Tibial nerve (tissue), 4 donors: ENCODE measurements at regions not wholly inside any gene's neighbourhood (a gene's known extent, or its start where the extent isn't known, plus 50 kb on each side); places are given as distances from the start of the nearest gene placed in this dataset.

ENCODE experiments used
- DNase-seq, 2 donors: peaks; one replicate each; pipeline ENCODE4 v3.0.0-alpha.2; 2019; ENCODE audit warnings: low spot score in 2 of 2
- H3K27ac ChIP-seq, 4 donors: fragments of 200-600 bp; sonication (generic) in 3 of 4; one replicate each; pipeline ENCODE4 v1.5.1; 2017 to 2019; ENCODE audit warnings: mild to moderate bottlenecking in 1 of 4
- H3K27me3 ChIP-seq, 2 donors: fragments of 200-600 bp; sonication (generic) in 1 of 2; one replicate each; pipeline versions ENCODE4 v1.5.1 to v1.6.0; 2017 to 2019
- H3K36me3 ChIP-seq, 3 donors: fragments of 200-600 bp; sonication (generic); one replicate each; pipeline ENCODE4 v1.5.1; 2018 to 2019
- H3K4me1 ChIP-seq, 4 donors: fragments of 200-600 bp; sonication (generic) in 3 of 4; one replicate each; pipeline ENCODE4 v1.5.1; 2017 to 2019
- H3K4me3 ChIP-seq, 4 donors: fragments of 200-600 bp; sonication (generic) in 3 of 4; one replicate each; pipeline ENCODE4 v1.5.1; 2017 to 2019; ENCODE audit warnings: mild to moderate bottlenecking in 1 of 4, moderate library complexity in 1 of 4
- H3K9me3 ChIP-seq, 4 donors: fragments of 200-600 bp; sonication (generic) in 3 of 4; one replicate each; pipeline ENCODE4 v1.5.1; 2017 to 2019
- CTCF ChIP-seq, 5 experiments: fragments of 200-600 bp in 3 of 5; fragments of 450-650 bp in 2 of 5; sonication (generic) in 3 of 5; IDR thresholded peaks; one replicate each; pipeline ENCODE4 v1.5.1; 2016 to 2019; ENCODE audit warnings: antibody characterized with exemption in 5 of 5, mild to moderate bottlenecking in 3 of 5, moderate library complexity in 2 of 5
- EP300 ChIP-seq, 2 donors: sonication (generic); formaldehyde crosslinking; IDR thresholded peaks; one replicate each; pipeline ENCODE4 v1.6.1; 2017; ENCODE audit warnings: antibody characterized with exemption in 2 of 2, mild to moderate bottlenecking in 1 of 2
- POLR2A ChIP-seq, 2 donors: fragments of 450-650 bp; IDR thresholded peaks; one replicate each; pipeline ENCODE4 v1.6.1; 2017; ENCODE audit warnings: antibody characterized with exemption in 2 of 2, mild to moderate bottlenecking in 2 of 2, moderate library complexity in 2 of 2
- WGBS, 2 donors: methylation state at CpG; one replicate each; pipeline ENCODE4 v1.1.5; 2018; 5-methylcytosine and 5-hydroxymethylcytosine counted together

- Histone ChIP-seq H3K27me3 (no peaks in the 10 kb centered on the region), H3K27ac (no peak overlapping the region), H3K9me3 (peaks cover 0 to 26% (median 0%) of the 10 kb centered on the region in 4 donors), H3K4me1 (no peaks in the 10 kb centered on the region), H3K4me3 (no peak overlapping the region), H3K36me3 (no peaks in the 10 kb centered on the region)
- no peak for TF ChIP-seq CTCF (IDR thresholded peaks at IDR 0.05)
- no peak for TF ChIP-seq EP300 (IDR thresholded peaks at IDR 0.05)
- no peak for TF ChIP-seq POLR2A (IDR thresholded peaks at IDR 0.05)
- WGBS, 2 donors, result 81 to 92% methylated on average over 2 of the region's 2 CpGs
- DNase-seq, result no peak
Measured at GRCh38 chr9:88287972-88288371, 100.3 kb upstream of the SPIN1 start.

- Histone ChIP-seq H3K27ac (no peak overlapping the region), H3K4me3 (no peak overlapping the region), H3K27me3 (no peaks in the 10 kb centered on the region), H3K36me3 (no peaks in the 10 kb centered on the region), H3K4me1 (no peaks in the 10 kb centered on the region), H3K9me3 (peaks cover 0 to 30% (median 0%) of the 10 kb centered on the region in 4 donors)
- TF ChIP-seq EP300 (IDR thresholded peaks at IDR 0.05) (no peak), POLR2A (IDR thresholded peaks at IDR 0.05) (no peak), CTCF (IDR thresholded peaks at IDR 0.05) (no peak)
- WGBS, 2 donors, result 49 to 56% methylated on average over 10 of the region's 10 CpGs
- no peak for DNase-seq
Measured at GRCh38 chr9:88280816-88281382, 107.3 kb upstream of the SPIN1 start.

- H3K4me1 ChIP-seq, result no peaks in the 10 kb centered on the region
- no peaks in the 10 kb centered on the region for H3K36me3 ChIP-seq
- no peak for DNase-seq
- no peak overlapping the region for H3K27ac ChIP-seq
- 88 to 91% methylated on average over 12 of the region's 12 CpGs for WGBS, 2 donors
- TF ChIP-seq POLR2A (IDR thresholded peaks at IDR 0.05) (no peak), EP300 (IDR thresholded peaks at IDR 0.05) (no peak), CTCF (IDR thresholded peaks at IDR 0.05) (no peak)
- peaks cover 0 to 5% (median 0%) of the 10 kb centered on the region in 4 donors for H3K9me3 ChIP-seq
- no peaks in the 10 kb centered on the region for H3K27me3 ChIP-seq
- no peak overlapping the region for H3K4me3 ChIP-seq
Measured at GRCh38 chr9:88278036-88278435, 110.2 kb upstream of the SPIN1 start.

- no peak for DNase-seq
- 53 to 69% methylated on average over 2 of the region's 2 CpGs for WGBS, 2 donors
- no peaks in the 10 kb centered on the region for H3K4me1 ChIP-seq
Measured at GRCh38 chr9:88274078-88274477, 114.2 kb upstream of the SPIN1 start.

GRCh38 chr9:88272986-88273385 is 115.3 kb upstream of the SPIN1 start:
- H3K36me3 ChIP-seq, result no peaks in the 10 kb centered on the region
- no peak overlapping the region for H3K27ac ChIP-seq
- no peak overlapping the region for H3K4me3 ChIP-seq
- H3K9me3 ChIP-seq, result no peaks in the 10 kb centered on the region
- DNase-seq, result no peak
- WGBS, 2 donors, result 90 to 94% methylated on average over 3 to 6 of the region's 6 CpGs
- H3K27me3 ChIP-seq, result no peaks in the 10 kb centered on the region
- H3K4me1 ChIP-seq, result no peaks in the 10 kb centered on the region
- no peak for TF ChIP-seq POLR2A (IDR thresholded peaks at IDR 0.05)

More at GRCh38 chr9:88274078-88274477, 114.2 kb upstream of the SPIN1 start:
- TF ChIP-seq CTCF (IDR thresholded peaks at IDR 0.05) (no peak), POLR2A (IDR thresholded peaks at IDR 0.05) (no peak), EP300 (IDR thresholded peaks at IDR 0.05) (no peak)
- no peak overlapping the region for H3K4me3 ChIP-seq
- H3K9me3 ChIP-seq, result no peaks in the 10 kb centered on the region
- no peak overlapping the region for H3K27ac ChIP-seq
- no peaks in the 10 kb centered on the region for H3K36me3 ChIP-seq
- H3K27me3 ChIP-seq, result no peaks in the 10 kb centered on the region

GRCh38 chr9:88270413-88270812 is 117.8 kb upstream of the SPIN1 start:
- Histone ChIP-seq H3K4me3 (no peak overlapping the region), H3K9me3 (no peaks in the 10 kb centered on the region), H3K4me1 (no peaks in the 10 kb centered on the region), H3K27ac (no peak overlapping the region), H3K27me3 (no peaks in the 10 kb centered on the region), H3K36me3 (no peaks in the 10 kb centered on the region)
- WGBS, 2 donors, result 78 to 81% methylated on average over 3 of the region's 3 CpGs
- TF ChIP-seq POLR2A (IDR thresholded peaks at IDR 0.05) (no peak), EP300 (IDR thresholded peaks at IDR 0.05) (no peak), CTCF (IDR thresholded peaks at IDR 0.05) (no peak)
- DNase-seq, result no peak
